ENCODE measurements at regions not wholly inside any gene's neighbourhood (a gene's known extent, or its start where the extent isn't known, plus 50 kb on each side); places are given as distances from the start of the nearest gene placed in this dataset.

GRCh38 chr4:31059753-31060522 lies 339.8 kb downstream of the PCDH7 start:
- Histone ChIP-seq H3K4me3 (ENCODE audit: low read length, poor library complexity, severe bottlenecking) (no peak overlapping the region), H3K4me1 (ENCODE audit: insufficient read depth, low read length, poor library complexity, severe bottlenecking) (no peaks in the 10 kb centered on the region), H3F3A (ENCODE audit: low read depth) (no peaks in the 10 kb centered on the region), H3K9me2 (replicated peaks; ENCODE audit: low read depth, low read length) (no peaks in the 10 kb centered on the region), H3K79me2 (ENCODE audit: insufficient read depth, low read length) (no peaks in the 10 kb centered on the region), H3K27me3 (ENCODE audit: insufficient read depth, low read length, poor library complexity, severe bottlenecking) (no peaks in the 10 kb centered on the region), H3K9me3 (ENCODE audit: insufficient read depth, low read depth, low read length) (no peaks in the 10 kb centered on the region), H3K9ac (ENCODE audit: low read depth, low read length, poor library complexity, severe bottlenecking) (no peak overlapping the region), H4K20me1 (ENCODE audit: insufficient read depth, low read length, poor library complexity, severe bottlenecking) (no peaks in the 10 kb centered on the region), H3K4me2 (ENCODE audit: low read depth, low read length, poor library complexity, severe bottlenecking) (no peak overlapping the region), H3K36me3 (ENCODE audit: insufficient read depth, low read length) (no peaks in the 10 kb centered on the region), H2AFZ (ENCODE audit: low read length) (no peak overlapping the region)
- TF ChIP-seq CTCF (conservative IDR thresholded peaks at IDR 0.05; ENCODE audit: low read length) (no peak), EZH2phosphoT487 (IDR thresholded peaks at IDR 0.05; ENCODE audit: borderline replicate concordance) (no peak)

GRCh38 chr4:31065086-31065485 lies 344.9 kb downstream of the PCDH7 start:
- Histone ChIP-seq H2AFZ (ENCODE audit: low read length) (no peak overlapping the region), H3K9me2 (replicated peaks; ENCODE audit: low read depth, low read length) (no peaks in the 10 kb centered on the region), H3K9ac (ENCODE audit: low read depth, low read length, poor library complexity, severe bottlenecking) (no peak overlapping the region), H3K27me3 (ENCODE audit: insufficient read depth, low read length, poor library complexity, severe bottlenecking) (no peaks in the 10 kb centered on the region), H4K20me1 (ENCODE audit: insufficient read depth, low read length, poor library complexity, severe bottlenecking) (no peaks in the 10 kb centered on the region), H3K36me3 (ENCODE audit: insufficient read depth, low read length) (no peaks in the 10 kb centered on the region), H3K9me3 (ENCODE audit: insufficient read depth, low read depth, low read length) (no peaks in the 10 kb centered on the region), H3K79me2 (ENCODE audit: insufficient read depth, low read length) (no peaks in the 10 kb centered on the region), H3K4me3 (ENCODE audit: low read length, poor library complexity, severe bottlenecking) (no peak overlapping the region), H3K4me2 (ENCODE audit: low read depth, low read length, poor library complexity, severe bottlenecking) (no peak overlapping the region), H3K4me1 (ENCODE audit: insufficient read depth, low read length, poor library complexity, severe bottlenecking) (no peaks in the 10 kb centered on the region), H3F3A (ENCODE audit: low read depth) (no peaks in the 10 kb centered on the region)
- TF ChIP-seq EZH2phosphoT487 (IDR thresholded peaks at IDR 0.05; ENCODE audit: borderline replicate concordance) (no peak), CTCF (conservative IDR thresholded peaks at IDR 0.05; ENCODE audit: low read length) (no peak)

- no peak overlapping the region for H3K9ac ChIP-seq (ENCODE audit: low read depth, low read length, poor library complexity, severe bottlenecking)
- no peaks in the 10 kb centered on the region for H4K20me1 ChIP-seq (ENCODE audit: insufficient read depth, low read length, poor library complexity, severe bottlenecking)
- no peaks in the 10 kb centered on the region for H3K36me3 ChIP-seq (ENCODE audit: insufficient read depth, low read length)
- H3K4me2 ChIP-seq (ENCODE audit: low read depth, low read length, poor library complexity, severe bottlenecking), result no peak overlapping the region
- no peaks in the 10 kb centered on the region for H3F3A ChIP-seq (ENCODE audit: low read depth)
- H3K79me2 ChIP-seq (ENCODE audit: insufficient read depth, low read length), result no peaks in the 10 kb centered on the region
- no peak overlapping the region for H2AFZ ChIP-seq (ENCODE audit: low read length)
- no peaks in the 10 kb centered on the region for H3K4me1 ChIP-seq (ENCODE audit: insufficient read depth, low read length, poor library complexity, severe bottlenecking)
- no peak overlapping the region for H3K4me3 ChIP-seq (ENCODE audit: low read length, poor library complexity, severe bottlenecking)
- H3K9me3 ChIP-seq (ENCODE audit: insufficient read depth, low read depth, low read length), result no peaks in the 10 kb centered on the region
- no peaks in the 10 kb centered on the region for H3K9me2 ChIP-seq (replicated peaks; ENCODE audit: low read depth, low read length)
- no peak for TF ChIP-seq EZH2phosphoT487 (IDR thresholded peaks at IDR 0.05; ENCODE audit: borderline replicate concordance)
- no peak for TF ChIP-seq CTCF (conservative IDR thresholded peaks at IDR 0.05; ENCODE audit: low read length)
- no peaks in the 10 kb centered on the region for H3K27me3 ChIP-seq (ENCODE audit: insufficient read depth, low read length, poor library complexity, severe bottlenecking)
Observed at GRCh38 chr4:31068257-31069075, 348.3 kb downstream of the PCDH7 start.

Measured in Loucy (cell line).